Naive B cell (primary cell): ENCODE measurements at regions not wholly inside any gene's neighbourhood (a gene's known extent, or its start where the extent isn't known, plus 50 kb on each side); places are given as distances from the start of the nearest gene placed in this dataset.
"Not testable (repeated sequence)": the region's sequence is repeated elsewhere in the genome, so short reads cannot be mapped to it uniquely, and the experiment has no call there.

Source experiments
- ATAC-seq, 2 donors: fragments of 150-1000 bp; cut with Tn5 transposase; 2 replicates each; pipeline ENCODE4 v1.10.0; 2021; ENCODE audit warnings: low read depth in 2 of 2, mild to moderate bottlenecking in 2 of 2, moderate library complexity in 2 of 2
- DNase-seq: peaks from one replicate; pipeline ENCODE4 v3.0.0; 2022
- H3K27ac Mint-ChIP-seq, 6 donors: one replicate each; pipeline ENCODE4 v1.8.0; 2020 to 2022; ENCODE audit warnings: mild to moderate bottlenecking in 6 of 6, mixed read lengths in 6 of 6, moderate library complexity in 5 of 6, inconsistent platforms in 2 of 6
- H3K27me3 Mint-ChIP-seq, 3 donors: one replicate each; pipeline ENCODE4 v1.8.0; 2021 to 2022; ENCODE audit warnings: mixed read lengths in 3 of 3, mild to moderate bottlenecking in 1 of 3
- H3K36me3 Mint-ChIP-seq, 2 donors: one replicate each; pipeline ENCODE4 v1.8.0; 2020 to 2022; ENCODE audit warnings: mixed read lengths in 2 of 2, inconsistent platforms in 1 of 2, mild to moderate bottlenecking in 1 of 2
- H3K4me1 Mint-ChIP-seq, 3 donors: one replicate each; pipeline ENCODE4 v1.8.0; 2020 to 2022; ENCODE audit warnings: mixed read lengths in 3 of 3, inconsistent platforms in 1 of 3, mild to moderate bottlenecking in 1 of 3, moderate library complexity in 1 of 3
- H3K4me3 Mint-ChIP-seq, 8 donors: one replicate each; pipeline ENCODE4 v1.8.0; 2020 to 2022; ENCODE audit warnings: mild to moderate bottlenecking in 8 of 8, mixed read lengths in 8 of 8, moderate library complexity in 8 of 8, inconsistent platforms in 2 of 8
- H3K9me3 Mint-ChIP-seq, 7 donors: one replicate each; pipeline ENCODE4 v1.8.0; 2020 to 2022; ENCODE audit warnings: mixed read lengths in 7 of 7, mild to moderate bottlenecking in 5 of 7, inconsistent platforms in 2 of 7, moderate library complexity in 1 of 7

GRCh38 chr2:203610558-203610957 is 75.5 kb upstream of the RAPH1 start:
- H3K4me1 Mint-ChIP-seq, result no peaks in the 10 kb centered on the region
- H3K27ac Mint-ChIP-seq, result no peak overlapping the region
- H3K9me3 Mint-ChIP-seq, result peaks cover 0 to 2% (median 0%) of the 10 kb centered on the region in 7 donors
- DNase-seq (no peak), ATAC-seq (no peak)
- no peak overlapping the region for H3K4me3 Mint-ChIP-seq
- no peaks in the 10 kb centered on the region for H3K36me3 Mint-ChIP-seq
- H3K27me3 Mint-ChIP-seq, result peaks cover 44 to 71% (median 57%) of the 10 kb centered on the region in 3 donors

GRCh38 chr2:203612246-203612645 is 77.1 kb upstream of the RAPH1 start:
- DNase-seq, result no peak
- no peak for ATAC-seq
- Mint-ChIP-seq H3K4me3 (no peak overlapping the region), H3K4me1 (no peaks in the 10 kb centered on the region), H3K27me3 (peaks cover 45 to 76% (median 59%) of the 10 kb centered on the region in 3 donors), H3K36me3 (peaks cover 0 to 6% of the 10 kb centered on the region in 2 donors), H3K27ac (no peak overlapping the region), H3K9me3 (peaks cover 0 to 3% (median 0%) of the 10 kb centered on the region in 7 donors)

GRCh38 chr2:203619267-203619878 is 84.3 kb upstream of the RAPH1 start:
- Mint-ChIP-seq H3K27me3 (peaks cover 49 to 72% (median 54%) of the 10 kb centered on the region in 3 donors), H3K36me3 (peaks cover 0 to 13% of the 10 kb centered on the region in 2 donors), H3K9me3 (peaks cover 0 to 22% (median 4%) of the 10 kb centered on the region in 7 donors), H3K27ac (no peak overlapping the region), H3K4me3 (no peak overlapping the region), H3K4me1 (no peaks in the 10 kb centered on the region)
- DNase-seq (no peak), ATAC-seq (no peak)

GRCh38 chr2:203621981-203622515 is 84.4 kb upstream of the CD28 start:
- H3K4me3 Mint-ChIP-seq, result no peak overlapping the region

GRCh38 chr2:203623096-203623495 is 83.3 kb upstream of the CD28 start:
- H3K4me3 Mint-ChIP-seq, result no peak overlapping the region
- no peak for ATAC-seq
- no peaks in the 10 kb centered on the region for H3K4me1 Mint-ChIP-seq
- H3K27ac Mint-ChIP-seq, result no peak overlapping the region
- peaks cover 0 to 16% (median 4%) of the 10 kb centered on the region in 7 donors for H3K9me3 Mint-ChIP-seq
- H3K36me3 Mint-ChIP-seq, result peaks cover 3 to 7% of the 10 kb centered on the region in 2 donors
- peaks cover 36 to 50% (median 48%) of the 10 kb centered on the region in 3 donors for H3K27me3 Mint-ChIP-seq
- DNase-seq, result no peak

More at GRCh38 chr2:203621981-203622515, 84.4 kb upstream of the CD28 start:
- Mint-ChIP-seq H3K27ac (no peak overlapping the region), H3K36me3 (peaks cover 3 to 7% of the 10 kb centered on the region in 2 donors), H3K9me3 (peaks cover 0 to 22% (median 4%) of the 10 kb centered on the region in 7 donors), H3K27me3 (peaks cover 43 to 59% (median 49%) of the 10 kb centered on the region in 3 donors), H3K4me1 (no peaks in the 10 kb centered on the region)
- ATAC-seq, result no peak
- DNase-seq, result no peak

- H3K27ac Mint-ChIP-seq, result no peak overlapping the region
- peaks cover 36 to 48% (median 47%) of the 10 kb centered on the region in 3 donors for H3K27me3 Mint-ChIP-seq
- H3K4me1 Mint-ChIP-seq, result no peaks in the 10 kb centered on the region
- no peak for DNase-seq
- ATAC-seq, result no peak
- H3K9me3 Mint-ChIP-seq, result peaks cover 0 to 16% (median 4%) of the 10 kb centered on the region in 7 donors
- no peak overlapping the region for H3K4me3 Mint-ChIP-seq
- peaks cover 3 to 7% of the 10 kb centered on the region in 2 donors for H3K36me3 Mint-ChIP-seq
Observed at GRCh38 chr2:203623661-203624060, 82.8 kb upstream of the CD28 start.

- peaks cover 28 to 50% (median 40%) of the 10 kb centered on the region in 3 donors for H3K27me3 Mint-ChIP-seq
- H3K36me3 Mint-ChIP-seq, result peaks cover 0 to 3% of the 10 kb centered on the region in 2 donors
- H3K27ac Mint-ChIP-seq, result no peak overlapping the region
- peaks cover 0 to 12% (median 2%) of the 10 kb centered on the region in 7 donors for H3K9me3 Mint-ChIP-seq
- H3K4me1 Mint-ChIP-seq, result no peaks in the 10 kb centered on the region
- DNase-seq, result no peak
- no peak for ATAC-seq
- no peak overlapping the region for H3K4me3 Mint-ChIP-seq
Observed at GRCh38 chr2:203625701-203626100, 80.7 kb upstream of the CD28 start.

GRCh38 chr2:203626247-203626646 is 80.2 kb upstream of the CD28 start:
- peaks cover 28 to 48% (median 37%) of the 10 kb centered on the region in 3 donors for H3K27me3 Mint-ChIP-seq
- H3K36me3 Mint-ChIP-seq, H3K27ac Mint-ChIP-seq, ATAC-seq, H3K9me3 Mint-ChIP-seq, H3K4me1 Mint-ChIP-seq, H3K4me3 Mint-ChIP-seq, DNase-seq: not testable (repeated sequence)

GRCh38 chr2:203626952-203627681 is 79.3 kb upstream of the CD28 start:
- DNase-seq (no peak), ATAC-seq (no peak)
- Mint-ChIP-seq H3K4me1 (no peaks in the 10 kb centered on the region), H3K4me3 (no peak overlapping the region), H3K36me3 (peaks cover 0 to 3% of the 10 kb centered on the region in 2 donors), H3K27ac (no peak overlapping the region), H3K9me3 (peaks cover 0 to 2% (median 0%) of the 10 kb centered on the region in 7 donors), H3K27me3 (peaks cover 28 to 42% (median 30%) of the 10 kb centered on the region in 3 donors)

- no peak overlapping the region for H3K27ac Mint-ChIP-seq
- peaks cover 0 to 2% (median 0%) of the 10 kb centered on the region in 7 donors for H3K9me3 Mint-ChIP-seq
Observed at GRCh38 chr2:203629699-203630098, 76.7 kb upstream of the CD28 start.

GRCh38 chr2:203631068-203631757 is 75.2 kb upstream of the CD28 start:
- no peak for DNase-seq
- no peak overlapping the region for H3K4me3 Mint-ChIP-seq
- no peak for ATAC-seq
- H3K27me3 Mint-ChIP-seq, result peaks cover 13 to 28% (median 20%) of the 10 kb centered on the region in 3 donors
- peaks cover 0 to 4% of the 10 kb centered on the region in 2 donors for H3K36me3 Mint-ChIP-seq
- H3K27ac Mint-ChIP-seq, result no peak overlapping the region
- no peaks in the 10 kb centered on the region for H3K4me1 Mint-ChIP-seq
- no peaks in the 10 kb centered on the region for H3K9me3 Mint-ChIP-seq

More at GRCh38 chr2:203629699-203630098, 76.7 kb upstream of the CD28 start:
- Mint-ChIP-seq H3K4me1 (no peaks in the 10 kb centered on the region), H3K4me3 (no peak overlapping the region), H3K36me3 (peaks cover 0 to 5% of the 10 kb centered on the region in 2 donors), H3K27me3 (peaks cover 14 to 32% (median 22%) of the 10 kb centered on the region in 3 donors)
- no peak for DNase-seq
- ATAC-seq, result no peak

GRCh38 chr2:203636588-203637470 is 69.6 kb upstream of the CD28 start:
- no peak overlapping the region for H3K27ac Mint-ChIP-seq
- ATAC-seq (no peak), DNase-seq (no peak)
- peaks cover 0 to 2% (median 0%) of the 10 kb centered on the region in 7 donors for H3K9me3 Mint-ChIP-seq
- no peak overlapping the region for H3K4me3 Mint-ChIP-seq
- peaks cover 5 to 31% (median 20%) of the 10 kb centered on the region in 3 donors for H3K27me3 Mint-ChIP-seq
- H3K36me3 Mint-ChIP-seq, result peaks cover 4 to 9% of the 10 kb centered on the region in 2 donors
- no peaks in the 10 kb centered on the region for H3K4me1 Mint-ChIP-seq
